Stimulated activated CD8-positive, alpha-beta memory T cell treated with anti-CD3 and anti-CD28 coated beads, Interleukin-4, amount 100 ng/mL, for 4 hours (primary cell): ENCODE measurements at regions not wholly inside any gene's neighbourhood (a gene's known extent, or its start where the extent isn't known, plus 50 kb on each side); places are given as distances from the start of the nearest gene placed in this dataset.
"Not testable (repeated sequence)": the region's sequence is repeated elsewhere in the genome, so short reads cannot be mapped to it uniquely, and the experiment has no call there.

ENCODE experiments used
- DNase-seq, 2 donors: peaks; one replicate each; pipeline ENCODE4 v3.0.0-alpha.2; 2020; ENCODE audit warnings: low read depth in 2 of 2, low spot score in 1 of 2

DNA sequence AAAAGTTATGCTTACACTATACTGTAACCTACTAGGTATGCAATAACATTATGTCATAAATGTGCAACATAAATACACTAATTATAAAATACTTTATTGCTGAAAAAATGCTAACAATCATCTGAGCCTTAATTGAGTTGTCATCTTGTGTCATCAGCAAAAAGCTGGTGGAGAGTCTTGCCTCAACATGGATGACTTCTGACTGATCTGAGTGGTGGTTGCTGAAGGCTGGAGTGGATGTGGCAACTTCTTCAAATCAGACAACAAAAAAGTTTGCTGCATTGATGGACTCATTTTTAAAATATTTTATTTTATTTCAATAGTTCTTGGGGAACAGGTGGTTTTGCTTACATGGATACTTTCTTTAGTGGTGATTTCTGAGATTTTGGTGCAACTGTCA is 93.9 kb upstream of the AMN1 start:
- no peak for DNase-seq

DNA sequence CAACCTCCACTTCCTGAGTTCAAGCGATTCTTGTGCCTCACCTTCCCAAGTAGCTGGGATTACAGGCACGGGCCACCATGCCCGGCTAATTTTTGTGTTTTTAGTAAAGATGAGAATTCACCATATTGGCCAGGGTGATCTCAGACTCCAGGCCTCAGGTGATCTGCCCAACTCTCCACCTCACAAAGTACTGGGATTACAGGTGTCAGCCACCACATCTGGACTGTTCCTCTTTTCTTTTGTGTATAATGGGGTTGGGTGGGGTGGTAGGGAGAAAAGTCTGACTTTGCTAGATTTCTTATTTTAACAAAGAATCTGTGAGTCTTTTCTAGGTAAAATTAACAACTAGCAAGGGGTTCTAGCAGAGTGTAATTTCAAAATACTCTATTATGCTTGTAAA is 92.7 kb upstream of the AMN1 start:
- DNase-seq = no peak

DNA sequence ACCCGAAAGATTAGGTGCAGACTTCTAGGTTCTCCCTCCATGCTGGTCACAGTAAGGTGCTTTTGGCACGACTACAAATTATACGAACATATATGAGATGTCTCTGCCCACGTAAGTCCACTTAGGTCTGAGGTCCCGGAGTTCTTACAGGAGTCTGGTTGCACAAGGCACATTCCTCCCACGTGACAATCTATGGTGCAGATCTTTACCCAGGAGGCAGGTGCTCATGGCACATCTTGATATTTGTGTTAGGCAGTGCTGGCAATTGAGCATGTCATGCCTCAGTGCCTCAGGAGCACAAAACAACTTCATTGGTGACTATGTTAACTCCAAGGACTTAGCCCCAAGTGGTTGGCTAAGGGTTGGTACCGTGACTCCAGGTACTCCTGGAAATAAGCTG is 92.0 kb upstream of the AMN1 start:
- no peak for DNase-seq

DNA sequence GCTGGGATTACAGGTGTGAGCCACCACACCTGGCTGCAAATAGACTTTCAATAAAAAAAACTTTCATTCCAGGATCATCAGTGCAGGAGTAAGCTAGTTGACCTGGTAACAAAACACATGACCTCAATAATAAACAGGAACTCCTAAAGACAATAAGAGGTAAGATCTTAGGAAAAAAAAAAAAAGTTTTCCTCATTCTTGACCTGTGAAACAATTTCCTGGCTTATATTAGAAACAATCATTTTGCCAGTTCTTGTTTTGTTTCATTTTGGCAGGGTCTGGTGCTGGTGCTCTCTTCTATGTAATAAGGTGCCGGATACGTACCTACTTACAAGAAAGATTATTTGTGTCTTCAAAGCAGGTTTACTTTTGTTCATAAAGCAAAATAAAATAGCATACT is 90.6 kb upstream of the AMN1 start:
- DNase-seq = no peak

DNA sequence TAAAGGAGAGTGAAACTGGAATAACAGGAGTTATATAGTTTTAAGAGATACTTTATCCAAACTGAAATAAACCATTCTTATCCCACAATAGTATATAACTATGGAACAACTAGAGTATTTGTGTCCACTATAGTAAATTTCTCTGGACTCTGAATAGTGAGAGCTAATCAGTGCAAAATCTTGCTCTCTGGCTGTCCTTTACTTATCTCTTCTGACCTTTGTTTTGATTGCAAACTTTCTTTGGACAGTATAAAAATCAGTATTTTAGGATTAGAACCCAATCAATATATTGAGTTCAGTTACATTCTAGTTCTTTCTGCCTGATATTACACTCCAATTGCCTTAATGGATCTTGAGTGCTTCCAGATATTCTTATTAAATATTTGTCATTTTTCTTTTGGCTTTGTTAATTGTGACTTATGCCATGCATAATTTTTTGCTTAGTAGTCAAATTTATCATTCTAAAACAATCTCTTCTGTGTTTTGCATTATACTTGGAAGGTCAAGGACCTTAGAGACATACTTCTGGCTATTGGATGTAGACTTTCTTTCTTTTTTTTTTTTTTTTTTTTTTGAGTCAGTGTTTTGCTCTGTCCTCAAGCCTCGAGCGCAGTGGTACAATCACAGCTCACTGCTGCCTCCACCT is 89.9 kb upstream of the AMN1 start:
- DNase-seq = no peak

DNA sequence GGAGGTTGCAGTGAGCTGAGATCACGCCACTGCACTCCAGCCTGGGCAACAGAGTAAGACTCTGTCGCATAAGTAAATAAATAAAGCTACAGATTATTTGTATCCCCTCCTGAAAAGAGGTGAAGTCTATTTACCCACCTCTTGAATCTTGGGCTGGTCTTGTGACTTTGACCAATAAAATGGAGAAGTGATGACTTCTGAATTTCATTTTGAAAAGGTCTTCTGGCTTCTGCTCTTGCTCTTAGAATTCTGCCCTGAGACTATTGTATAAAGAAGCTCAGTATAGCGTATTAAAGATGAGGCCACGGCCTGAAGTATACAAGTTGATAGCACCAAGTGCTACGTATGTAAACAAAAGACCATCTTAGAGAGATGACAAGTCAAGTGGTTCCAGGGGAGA is 88.3 kb upstream of the AMN1 start:
- no peak for DNase-seq

DNA sequence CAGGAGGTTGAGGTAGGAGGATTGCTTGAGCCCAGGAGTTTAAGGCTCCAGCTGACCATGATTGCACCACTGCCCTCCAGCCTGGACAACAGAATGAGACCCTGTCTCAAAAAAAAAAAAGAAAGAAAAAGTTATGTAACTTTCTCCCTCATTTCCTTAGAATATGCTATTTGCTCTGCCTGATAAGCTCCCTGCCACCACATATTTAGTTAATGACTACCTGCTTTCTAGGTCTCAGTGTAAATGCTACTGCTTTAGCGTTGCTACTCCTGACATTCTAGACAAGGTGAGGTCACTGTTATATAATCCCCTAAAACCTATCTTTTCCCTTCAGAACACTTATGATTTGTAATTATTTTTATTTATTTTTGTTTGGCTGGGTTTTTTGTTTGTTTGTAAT is 86.3 kb upstream of the AMN1 start:
- no peak for DNase-seq

DNA sequence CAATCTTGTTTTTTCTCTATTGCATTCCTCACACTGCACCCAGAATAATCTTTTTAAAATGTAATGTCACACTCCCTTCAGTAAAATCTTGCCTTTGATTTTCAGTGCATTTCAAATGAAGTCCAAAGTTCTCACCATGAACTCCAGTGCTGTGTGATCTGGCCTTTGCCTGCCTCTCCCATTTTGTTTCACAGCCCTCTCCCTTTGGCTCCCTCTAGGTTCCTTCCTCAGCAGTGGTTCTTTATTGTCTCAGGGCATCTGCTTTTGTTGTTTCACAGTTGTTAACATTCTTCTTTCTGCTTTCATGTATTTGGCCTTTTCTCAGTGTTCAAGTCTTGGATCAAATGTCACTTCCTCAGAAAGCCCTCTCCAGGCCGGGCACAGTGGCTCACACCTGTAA is 84.5 kb upstream of the AMN1 start:
- DNase-seq = no peak

DNA sequence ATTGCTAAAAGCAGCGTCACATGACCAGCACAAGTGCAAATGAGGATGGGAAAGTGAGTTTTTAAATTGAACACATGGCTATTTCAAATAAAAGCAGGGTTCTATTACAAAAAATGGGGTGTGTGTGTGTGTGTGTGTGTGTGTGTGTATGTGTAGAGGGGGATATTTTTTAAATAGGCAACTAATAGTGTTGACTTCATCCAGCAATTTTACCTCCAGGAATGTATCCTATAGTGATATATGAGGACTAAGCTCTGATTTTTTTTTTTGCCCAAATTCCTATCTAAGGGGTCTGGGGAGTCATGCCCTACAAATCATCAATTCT is 78.9 kb upstream of the AMN1 start:
- no peak for DNase-seq

DNA sequence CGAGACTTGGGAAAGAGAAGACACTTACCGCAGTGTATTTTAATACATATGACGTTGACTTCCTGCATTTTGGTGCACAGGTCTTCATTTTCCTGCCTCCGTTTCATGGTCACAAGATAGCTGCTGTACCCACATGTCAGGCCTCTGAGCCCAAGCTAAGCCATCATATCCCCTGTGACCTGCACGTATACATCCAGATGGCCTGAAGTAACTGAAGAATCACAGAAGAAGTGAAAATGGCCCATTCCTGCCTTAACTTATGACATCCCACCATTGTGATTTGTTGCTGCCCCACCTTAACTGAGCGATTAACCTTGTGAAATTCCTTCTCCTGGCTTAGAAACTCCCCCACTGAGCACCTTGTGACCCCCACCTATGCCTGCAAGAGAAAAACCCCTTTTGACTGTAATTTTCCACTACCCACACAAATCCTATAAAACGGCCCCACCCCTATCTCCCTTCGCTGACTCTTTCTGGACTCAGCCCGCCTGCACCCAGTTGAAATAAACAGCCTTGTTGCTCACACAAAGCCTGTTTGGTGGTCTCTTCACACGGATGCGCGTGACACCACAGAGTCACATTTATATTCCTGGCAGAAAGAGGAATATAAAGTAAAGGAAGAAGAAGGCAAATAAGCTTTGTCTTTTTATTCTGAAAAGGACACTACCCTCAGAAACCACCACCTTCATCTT is 78.4 kb upstream of the AMN1 start:
- DNase-seq = peak in 1 of 2 donors; percentile 21

DNA sequence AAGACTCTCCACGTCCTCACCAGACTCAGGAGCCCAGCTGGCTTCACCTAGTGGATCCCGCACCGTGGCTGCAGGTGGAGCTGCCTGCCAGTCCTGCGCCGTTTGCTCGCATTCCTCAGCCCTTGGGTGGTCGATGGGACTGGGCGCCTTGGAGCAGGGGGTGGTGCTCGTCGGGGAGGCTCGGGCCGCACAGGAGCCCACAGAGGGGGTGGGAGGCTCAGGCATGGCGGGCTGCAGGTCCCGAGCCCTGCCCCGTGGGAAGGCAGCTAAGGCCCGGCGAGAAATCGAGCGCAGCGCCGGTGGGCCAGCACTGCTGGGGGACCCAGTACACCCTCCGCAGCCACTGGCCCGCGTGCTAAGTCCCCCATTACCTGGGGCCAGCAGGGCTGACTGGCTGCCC is 76.9 kb upstream of the AMN1 start:
- not testable (repeated sequence) for DNase-seq

DNA sequence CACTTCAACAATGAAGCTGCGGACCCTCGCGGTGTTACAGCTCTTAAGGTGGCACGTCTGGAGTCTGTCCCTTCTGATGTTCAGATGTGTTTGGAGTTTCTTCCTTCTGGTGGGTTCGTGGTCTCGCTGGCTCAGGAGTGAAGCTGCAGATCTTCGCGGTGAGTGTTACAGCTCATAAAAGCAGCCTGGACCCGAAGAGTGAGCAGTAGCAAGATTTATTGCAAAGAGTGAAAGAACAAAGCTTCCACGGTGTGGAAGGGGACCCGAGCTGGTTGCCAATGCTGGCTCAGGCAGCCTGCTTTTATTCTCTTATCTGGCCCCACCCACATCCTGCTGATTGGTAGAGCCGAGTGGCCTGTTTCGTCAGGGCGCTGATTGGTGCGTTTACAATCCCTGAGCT is 75.9 kb upstream of the AMN1 start:
- not testable (repeated sequence) for DNase-seq

DNA sequence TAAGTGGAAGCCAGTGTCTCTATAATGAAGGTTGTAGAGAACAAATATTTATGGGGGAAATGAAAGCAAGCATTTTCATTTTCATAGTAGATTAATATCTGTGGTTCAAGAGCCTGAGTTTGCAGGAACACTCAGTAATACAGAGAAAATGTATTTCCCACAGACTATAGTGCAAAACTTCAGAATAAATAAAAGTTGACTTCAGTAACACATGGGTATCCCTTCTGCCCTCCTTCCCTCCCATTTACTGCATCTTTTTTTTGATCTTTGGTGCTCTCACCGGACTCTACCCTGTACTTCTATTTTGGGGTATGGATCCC is 75.3 kb upstream of the AMN1 start:
- no peak for DNase-seq

DNA sequence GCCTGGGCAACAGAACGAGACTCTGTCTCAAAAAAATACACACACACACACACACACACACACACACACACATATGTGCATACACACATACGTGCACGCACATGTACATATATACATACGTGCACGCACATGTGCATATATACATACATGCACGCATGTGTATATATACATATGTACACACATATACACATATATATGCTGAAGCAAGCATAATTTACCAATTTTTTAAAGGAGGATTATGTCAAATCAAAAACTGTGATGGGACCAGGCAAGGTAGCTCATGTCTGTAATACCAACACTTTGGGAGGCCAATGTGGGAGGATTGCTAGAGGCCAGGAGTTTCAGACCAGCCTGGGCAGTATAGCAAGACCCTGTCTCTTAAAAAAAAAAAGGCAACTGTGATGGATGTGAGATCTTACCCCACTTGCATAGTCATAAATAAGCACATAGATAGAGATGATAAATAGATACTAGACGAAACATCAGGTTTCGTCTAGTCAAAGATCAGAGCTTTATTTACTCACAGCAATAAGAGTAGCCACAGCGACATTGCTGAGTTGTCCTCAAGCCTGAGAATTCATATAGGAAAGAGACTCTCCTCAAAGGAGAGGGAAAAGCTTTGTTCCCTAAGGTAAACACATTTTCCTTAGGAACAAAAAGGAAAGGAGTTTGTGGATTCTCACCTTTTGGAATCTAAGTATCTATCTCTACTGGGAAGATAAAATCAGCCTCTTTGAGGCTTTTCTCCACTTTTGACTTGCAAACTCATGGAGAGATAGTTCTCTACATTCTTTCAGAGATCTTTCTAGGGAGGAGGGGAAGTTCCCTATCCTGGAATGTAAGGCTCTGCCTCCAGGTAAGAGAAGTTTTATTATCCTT is 74.7 kb upstream of the AMN1 start:
- DNase-seq = no peak

DNA sequence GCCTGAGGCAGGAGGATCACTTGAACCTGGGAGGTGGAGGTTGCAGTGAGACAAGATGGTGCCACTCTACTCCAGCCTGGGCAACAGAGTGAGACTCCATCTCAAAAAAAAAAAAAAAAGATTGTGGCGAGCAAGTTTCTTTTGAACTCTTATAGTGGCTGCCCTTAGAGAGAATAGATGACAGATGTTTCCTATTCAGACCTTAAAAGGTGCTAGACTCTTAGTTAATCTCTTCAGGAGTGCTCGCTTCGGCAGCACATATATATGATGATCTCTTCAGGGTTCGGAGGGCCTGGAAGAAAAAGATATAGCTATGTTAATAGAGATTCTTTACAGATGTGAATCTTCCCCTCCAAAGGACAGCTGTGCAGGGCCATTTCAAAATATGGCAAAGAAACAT is 73.1 kb upstream of the AMN1 start:
- DNase-seq = no peak

DNA sequence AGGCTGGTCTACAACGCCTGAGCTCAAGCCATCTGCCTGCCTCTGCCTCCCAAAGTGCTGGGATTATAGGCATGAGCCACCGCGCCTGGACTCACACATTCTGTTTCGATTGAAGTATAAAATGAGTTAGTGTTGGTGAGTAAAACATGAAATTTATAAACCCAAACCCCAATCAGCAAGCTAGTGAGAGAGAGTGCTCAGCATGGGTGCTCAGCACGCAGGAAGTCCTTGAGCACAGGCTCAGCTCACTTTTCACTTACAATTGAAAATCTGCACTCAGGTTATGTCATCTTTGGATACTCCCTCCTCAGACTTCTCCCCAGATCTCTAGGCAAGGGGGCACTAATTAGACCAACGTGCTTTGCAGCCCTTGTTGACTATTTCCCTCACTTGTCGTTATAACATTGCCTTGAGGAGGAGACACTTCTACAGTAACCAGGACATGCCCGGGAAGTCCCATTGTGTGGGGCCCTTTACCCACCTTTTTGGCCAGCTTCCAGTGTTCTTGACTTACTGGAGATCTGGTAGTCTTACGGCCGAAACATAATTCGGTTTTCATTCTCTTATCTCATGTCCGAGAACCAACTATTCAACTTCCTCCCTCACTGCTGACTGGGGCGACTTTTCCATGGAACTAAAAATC is 68.5 kb upstream of the AMN1 start:
- DNase-seq = no peak

DNA sequence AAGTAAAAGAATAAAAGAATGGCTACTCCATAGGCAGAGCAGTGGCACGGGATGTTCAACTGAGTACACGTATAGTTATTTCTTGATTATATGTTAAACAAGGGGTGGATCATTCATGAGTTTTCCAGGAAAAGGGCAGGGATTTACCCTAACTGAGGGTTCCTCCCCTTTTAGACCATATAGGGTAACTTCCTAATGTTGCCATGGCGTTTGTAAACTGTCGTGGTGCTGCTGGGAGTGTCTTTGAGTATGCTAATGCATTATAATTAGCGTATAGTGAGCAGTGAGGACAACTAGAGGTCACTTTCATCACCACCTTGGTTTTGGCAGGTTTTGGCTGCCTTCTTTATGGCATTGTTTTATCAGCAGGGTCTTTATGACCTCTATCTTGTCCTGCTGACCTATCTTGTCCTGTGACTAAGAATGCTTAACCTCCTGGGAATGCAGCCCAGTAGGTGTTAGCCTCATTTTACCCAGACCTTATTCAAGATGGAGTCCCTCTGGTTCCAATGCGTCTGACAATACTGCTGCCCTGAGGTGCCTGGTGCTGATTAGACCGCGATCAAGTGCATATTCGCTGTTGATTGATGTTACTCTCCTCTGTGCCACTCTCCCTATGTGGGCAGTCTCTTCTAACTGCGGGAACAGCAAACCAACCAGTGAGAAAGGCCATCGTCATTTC is 67.6 kb upstream of the AMN1 start:
- no peak for DNase-seq

DNA sequence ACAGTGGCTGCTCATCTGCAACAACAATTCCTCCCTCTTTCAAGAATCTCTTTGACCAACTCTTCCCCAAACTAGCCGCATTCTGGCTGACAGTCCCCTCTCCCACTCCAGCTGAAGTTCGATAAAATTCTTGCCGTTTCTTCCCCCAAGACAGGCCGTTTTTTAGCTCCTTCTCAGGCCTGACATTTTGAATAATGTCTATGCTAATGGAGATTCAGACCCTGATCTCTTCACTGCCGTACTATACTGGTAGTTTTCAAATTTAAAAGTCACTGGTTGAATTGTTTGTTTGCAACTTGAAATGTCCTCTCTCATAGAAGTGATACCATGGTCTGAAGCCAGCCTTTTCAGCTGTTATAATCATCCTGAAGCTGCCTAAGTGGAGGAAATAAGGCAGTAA is 65.9 kb upstream of the AMN1 start:
- no peak for DNase-seq

DNA sequence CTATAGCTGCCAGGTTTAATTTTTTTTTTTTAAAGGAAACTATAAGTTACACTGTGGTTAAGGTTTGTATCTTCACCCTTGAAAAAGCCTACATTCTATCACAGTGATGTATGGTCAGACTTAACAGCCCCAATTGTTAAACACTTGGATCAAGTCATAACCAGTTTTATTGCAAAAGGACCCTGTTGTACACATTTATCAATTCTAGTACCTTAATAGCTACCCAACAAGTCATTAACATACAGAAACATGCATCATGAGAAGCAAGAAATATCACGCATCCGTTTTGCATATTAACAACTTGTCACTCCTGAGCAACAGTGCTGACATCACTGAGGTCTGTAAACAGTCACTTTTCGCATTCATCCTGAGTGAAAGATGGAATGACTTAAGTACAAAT is 62.4 kb upstream of the AMN1 start:
- DNase-seq = not testable (repeated sequence)

DNA sequence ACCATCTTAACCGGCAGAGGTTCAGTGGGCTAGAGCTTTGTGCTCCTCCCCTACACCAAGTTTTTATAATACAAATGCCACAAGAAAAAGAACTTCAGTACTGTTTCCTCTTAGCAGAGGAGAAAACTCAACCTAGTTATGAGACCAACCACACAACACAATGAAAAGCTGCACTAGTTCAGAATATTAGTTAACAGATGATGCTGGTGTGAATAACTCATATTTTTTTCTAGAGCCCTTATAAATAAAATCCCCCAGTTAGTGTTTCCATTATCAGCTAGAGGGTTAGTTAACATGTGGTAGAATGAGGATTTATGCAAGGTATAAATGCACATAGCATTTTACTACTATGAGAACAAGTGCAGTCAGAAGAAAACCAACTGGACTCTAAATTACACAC is 61.9 kb upstream of the AMN1 start:
- DNase-seq = no peak

DNA sequence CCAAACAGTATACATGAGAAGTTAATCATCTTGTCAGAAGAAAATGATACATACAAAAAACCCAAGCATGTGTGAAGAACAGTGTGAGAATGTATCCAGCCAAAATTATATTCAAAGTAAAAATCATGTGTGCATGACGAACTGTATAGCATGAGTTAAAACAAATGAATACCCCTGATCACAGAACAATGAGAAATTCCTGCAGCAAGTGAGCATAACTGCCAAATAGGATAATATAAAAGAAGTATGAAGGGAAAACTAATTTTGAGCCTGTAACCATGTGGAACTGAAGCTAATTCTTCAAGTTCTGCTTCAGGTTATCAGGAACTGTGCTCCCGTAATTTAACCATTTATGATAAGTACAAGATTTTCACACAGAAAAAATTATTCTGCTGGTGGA is 56.5 kb upstream of the AMN1 start:
- no peak for DNase-seq
